Activated T-cell treated with anti-CD3 and anti-CD28 coated beads, Interleukin-2, amount 50 U/mL, for 24 hours (primary cell): ENCODE measurements at regions not wholly inside any gene's neighbourhood (a gene's known extent, or its start where the extent isn't known, plus 50 kb on each side); places are given as distances from the start of the nearest gene placed in this dataset.

Experiments used
- DNase-seq: peaks from one replicate; pipeline ENCODE4 v3.0.0-alpha.2; 2020
- H3K27ac Mint-ChIP-seq: 2 replicates; pipeline ENCODE4 v1.8.0; 2020; ENCODE audit warnings: mild to moderate bottlenecking, mixed read lengths
- H3K27me3 Mint-ChIP-seq: 2 replicates; pipeline ENCODE4 v1.8.0; 2020; ENCODE audit warnings: mixed read lengths
- H3K36me3 Mint-ChIP-seq: 2 replicates; pipeline ENCODE4 v1.8.0; 2020; ENCODE audit warnings: low read depth, mixed read lengths
- H3K4me1 Mint-ChIP-seq: 2 replicates; pipeline ENCODE4 v1.8.0; 2020; ENCODE audit warnings: low read depth, mixed read lengths
- H3K4me3 Mint-ChIP-seq: 2 replicates; pipeline ENCODE4 v1.8.0; 2020; ENCODE audit warnings: mild to moderate bottlenecking, moderate library complexity, mixed read lengths
- H3K9me3 Mint-ChIP-seq: 2 replicates; pipeline ENCODE4 v1.8.0; 2020; ENCODE audit warnings: mixed read lengths

DNA sequence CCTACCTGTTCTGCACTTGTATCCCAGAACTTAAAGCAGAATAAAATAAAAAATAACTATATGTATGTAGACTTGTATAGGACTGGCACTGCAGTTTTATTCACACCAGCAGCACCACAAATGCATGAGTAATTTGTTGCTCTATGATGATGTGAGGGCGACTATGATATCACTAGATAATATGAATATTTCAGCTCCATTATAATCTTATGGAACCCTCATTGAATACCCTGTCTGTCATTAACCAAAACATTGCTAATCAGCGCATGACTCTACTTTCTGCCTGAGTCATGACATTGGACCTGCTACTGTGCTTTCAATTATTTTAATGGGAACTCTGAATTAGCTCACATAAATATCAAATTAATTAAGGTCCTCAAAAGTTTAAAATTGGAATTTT, 129.4 kb upstream of the RHOBTB1 start:
- Mint-ChIP-seq H3K27me3 (no peaks in the 10 kb centered on the region), H3K36me3 (no peaks in the 10 kb centered on the region), H3K4me3 (no peak overlapping the region), H3K27ac (no peak overlapping the region), H3K4me1 (no peaks in the 10 kb centered on the region), H3K9me3 (no peaks in the 10 kb centered on the region)
- DNase-seq: no peak

DNA sequence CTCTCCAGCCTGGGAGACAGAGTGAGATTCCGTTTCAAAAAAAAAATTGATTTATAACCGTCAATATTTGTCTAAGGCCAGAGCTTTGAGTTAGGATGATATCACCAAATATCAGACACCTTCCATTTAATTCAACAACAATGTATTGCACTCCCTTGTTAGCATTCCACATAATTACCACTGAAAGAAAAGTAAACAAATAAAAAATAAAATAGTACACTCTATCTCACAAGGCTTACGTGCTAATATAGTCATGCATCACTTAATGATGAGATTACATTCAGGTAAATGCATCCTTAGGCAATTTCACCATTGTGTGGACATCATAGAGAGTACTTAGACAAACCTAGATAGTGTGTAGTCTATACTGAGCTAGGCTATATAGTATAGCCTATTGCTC, 127.6 kb upstream of the RHOBTB1 start:
- no peaks in the 10 kb centered on the region for H3K9me3 Mint-ChIP-seq
- H3K27ac Mint-ChIP-seq: no peak overlapping the region
- no peaks in the 10 kb centered on the region for H3K36me3 Mint-ChIP-seq
- DNase-seq: no peak
- no peaks in the 10 kb centered on the region for H3K27me3 Mint-ChIP-seq
- no peak overlapping the region for H3K4me3 Mint-ChIP-seq
- H3K4me1 Mint-ChIP-seq: no peaks in the 10 kb centered on the region

DNA sequence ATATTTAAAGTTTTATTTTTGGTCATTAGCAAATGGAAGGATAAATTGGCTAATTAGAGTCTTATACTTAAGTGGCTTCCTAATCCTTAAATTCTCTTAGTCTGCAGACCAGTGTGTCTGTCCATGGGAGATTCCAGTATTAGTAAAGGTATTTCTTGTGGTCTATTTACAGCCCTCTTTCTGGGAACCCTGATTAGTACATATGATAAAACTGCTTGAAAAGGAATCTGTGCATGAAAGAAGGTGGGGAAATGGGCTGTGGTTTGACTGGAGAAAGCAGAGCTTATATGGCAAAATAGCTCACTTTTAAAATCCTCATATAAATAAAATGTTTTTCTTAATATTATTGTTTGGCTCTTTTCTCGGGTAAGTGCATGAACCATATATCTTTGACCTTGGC, 124.5 kb upstream of the RHOBTB1 start:
- DNase-seq: no peak
- H3K27ac Mint-ChIP-seq: no peak overlapping the region
- no peaks in the 10 kb centered on the region for H3K36me3 Mint-ChIP-seq
- no peak overlapping the region for H3K4me3 Mint-ChIP-seq
- no peaks in the 10 kb centered on the region for H3K9me3 Mint-ChIP-seq
- H3K4me1 Mint-ChIP-seq: no peaks in the 10 kb centered on the region
- no peaks in the 10 kb centered on the region for H3K27me3 Mint-ChIP-seq

DNA sequence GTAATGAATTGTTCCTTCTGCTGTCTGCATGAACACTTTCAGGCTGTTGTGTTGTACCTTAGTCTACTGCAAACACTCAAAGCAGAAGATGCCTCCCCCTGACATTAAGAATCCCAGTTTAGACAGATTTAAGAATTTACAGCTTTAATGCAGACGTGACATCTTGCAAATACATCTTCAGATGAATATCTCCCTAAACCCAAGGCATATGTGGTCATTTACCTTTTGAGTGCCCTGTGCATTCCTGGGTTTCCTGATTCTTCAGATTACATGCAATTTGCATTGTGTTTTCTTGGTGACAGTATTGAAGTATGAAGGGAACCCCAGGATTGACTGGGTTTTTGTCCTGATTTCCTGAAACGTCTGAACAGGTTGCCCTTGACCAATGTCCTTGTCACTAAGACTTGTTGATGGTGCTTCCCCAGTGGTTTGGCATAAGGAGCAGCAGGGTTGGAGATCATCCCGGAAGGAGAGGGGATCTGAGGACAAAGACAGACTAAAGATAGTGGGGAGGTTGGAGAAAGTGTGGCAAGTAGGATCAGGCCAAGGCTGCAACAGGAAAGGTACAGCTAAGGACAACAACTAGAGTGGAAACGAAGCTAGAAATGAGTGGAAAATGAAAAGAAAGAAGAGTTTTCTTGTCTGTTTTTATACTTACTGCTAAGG, 123.8 kb upstream of the RHOBTB1 start:
- Mint-ChIP-seq H3K27me3 (no peaks in the 10 kb centered on the region), H3K9me3 (no peaks in the 10 kb centered on the region), H3K36me3 (no peaks in the 10 kb centered on the region), H3K27ac (no peak overlapping the region), H3K4me1 (no peaks in the 10 kb centered on the region), H3K4me3 (no peak overlapping the region)
- no peak for DNase-seq

DNA sequence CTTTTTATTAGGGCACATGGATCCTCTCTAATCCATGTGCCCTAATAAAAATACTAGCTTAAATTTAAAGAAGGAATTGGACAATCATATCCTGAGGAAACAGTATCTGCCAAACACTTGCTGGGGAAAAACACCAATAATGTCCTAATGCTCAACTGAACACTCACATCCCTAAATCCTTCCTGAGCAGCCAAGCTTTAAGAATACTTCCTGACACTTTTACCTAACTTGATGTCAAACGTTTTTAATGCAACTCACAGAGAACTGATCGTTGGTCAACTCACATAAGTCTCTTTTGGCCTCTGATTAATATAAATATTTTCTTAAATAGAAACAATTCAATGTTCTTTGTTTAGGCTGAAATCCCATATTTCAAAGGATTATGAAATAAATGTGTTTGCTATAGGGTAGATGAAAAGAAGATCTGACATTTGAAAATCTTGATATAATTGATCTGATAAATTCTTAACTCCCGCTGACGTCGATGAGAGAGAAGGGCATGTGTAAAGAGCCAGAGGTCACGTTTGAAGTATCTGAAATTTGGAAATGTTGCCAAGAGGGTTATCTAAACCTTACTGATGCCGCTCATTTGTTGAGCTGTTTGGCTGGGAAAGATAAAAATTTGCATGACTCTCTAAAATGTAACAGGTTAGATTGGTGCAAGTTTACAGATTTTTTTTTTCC, 122.8 kb upstream of the RHOBTB1 start:
- no peaks in the 10 kb centered on the region for H3K9me3 Mint-ChIP-seq
- DNase-seq: no peak
- no peak overlapping the region for H3K4me3 Mint-ChIP-seq
- H3K27ac Mint-ChIP-seq: no peak overlapping the region
- H3K27me3 Mint-ChIP-seq: no peaks in the 10 kb centered on the region
- no peaks in the 10 kb centered on the region for H3K36me3 Mint-ChIP-seq
- H3K4me1 Mint-ChIP-seq: no peaks in the 10 kb centered on the region

DNA sequence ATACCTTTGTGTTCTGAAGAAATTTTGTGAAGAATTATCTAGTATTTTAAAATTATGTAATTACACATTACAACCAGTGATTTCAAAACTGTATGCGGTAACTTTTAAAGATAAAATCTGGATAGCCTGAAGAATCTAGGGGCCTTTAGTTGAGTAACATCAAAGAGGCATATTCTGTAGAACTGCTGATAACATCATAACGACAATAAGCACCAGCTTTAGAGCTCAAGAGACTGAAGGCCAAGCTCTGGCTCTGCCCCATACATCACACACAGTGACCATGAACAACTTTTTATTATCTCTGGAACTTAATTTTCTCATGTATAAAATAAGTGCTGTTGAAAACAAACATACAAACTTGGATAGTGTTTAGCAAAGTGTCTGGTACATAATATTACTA, 121.1 kb upstream of the RHOBTB1 start:
- no peaks in the 10 kb centered on the region for H3K27me3 Mint-ChIP-seq
- no peak for DNase-seq
- no peak overlapping the region for H3K4me3 Mint-ChIP-seq
- no peaks in the 10 kb centered on the region for H3K4me1 Mint-ChIP-seq
- no peaks in the 10 kb centered on the region for H3K9me3 Mint-ChIP-seq
- no peaks in the 10 kb centered on the region for H3K36me3 Mint-ChIP-seq
- H3K27ac Mint-ChIP-seq: no peak overlapping the region

DNA sequence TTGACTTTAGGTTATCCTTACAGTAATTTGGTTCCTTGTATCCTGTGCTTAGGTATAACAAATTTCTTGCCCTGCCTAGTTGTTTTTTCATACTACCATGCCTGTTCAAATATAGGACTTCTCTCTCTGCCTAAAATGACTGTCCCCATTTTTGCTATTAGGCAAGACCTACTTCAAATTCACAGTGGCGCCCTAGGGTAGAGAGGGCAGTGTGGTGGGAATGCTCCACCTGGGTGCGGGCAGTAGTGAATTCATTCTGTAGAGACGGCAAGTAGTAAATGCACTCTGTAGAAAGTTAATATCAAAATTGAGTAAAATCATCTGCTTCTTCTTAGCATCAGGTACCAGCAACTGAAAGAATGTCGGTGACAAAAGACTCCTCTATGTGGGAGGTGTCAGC, 120.4 kb upstream of the RHOBTB1 start:
- no peak for DNase-seq
- H3K27me3 Mint-ChIP-seq: no peaks in the 10 kb centered on the region

DNA sequence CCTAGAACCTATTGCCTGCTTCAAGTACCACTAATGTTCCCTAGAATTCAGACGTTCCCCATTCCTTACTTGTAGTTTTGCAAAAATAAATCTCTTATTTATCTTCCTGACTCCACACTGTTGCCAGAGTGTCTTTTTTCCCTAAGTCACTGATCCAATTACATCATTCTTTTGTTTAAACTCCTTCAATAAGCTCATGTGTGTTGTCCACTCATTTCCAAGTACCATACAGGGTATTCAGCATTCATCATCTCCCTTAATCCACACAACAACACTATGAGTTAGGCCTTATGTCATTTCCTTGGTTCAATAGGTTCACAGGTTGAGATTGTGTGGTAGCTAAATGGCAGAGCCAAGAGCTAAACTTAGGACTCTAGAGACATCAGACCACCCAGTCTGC, 119.9 kb upstream of the RHOBTB1 start:
- no peaks in the 10 kb centered on the region for H3K36me3 Mint-ChIP-seq
- no peaks in the 10 kb centered on the region for H3K9me3 Mint-ChIP-seq
- no peaks in the 10 kb centered on the region for H3K27me3 Mint-ChIP-seq
- no peak overlapping the region for H3K27ac Mint-ChIP-seq
- no peak overlapping the region for H3K4me3 Mint-ChIP-seq
- no peaks in the 10 kb centered on the region for H3K4me1 Mint-ChIP-seq
- no peak for DNase-seq

More for the DNA sequence above, 120.4 kb upstream of the RHOBTB1 start:
- H3K4me1 Mint-ChIP-seq: no peaks in the 10 kb centered on the region
- H3K9me3 Mint-ChIP-seq: no peaks in the 10 kb centered on the region
- H3K36me3 Mint-ChIP-seq: no peaks in the 10 kb centered on the region
- no peak overlapping the region for H3K4me3 Mint-ChIP-seq
- no peak overlapping the region for H3K27ac Mint-ChIP-seq

DNA sequence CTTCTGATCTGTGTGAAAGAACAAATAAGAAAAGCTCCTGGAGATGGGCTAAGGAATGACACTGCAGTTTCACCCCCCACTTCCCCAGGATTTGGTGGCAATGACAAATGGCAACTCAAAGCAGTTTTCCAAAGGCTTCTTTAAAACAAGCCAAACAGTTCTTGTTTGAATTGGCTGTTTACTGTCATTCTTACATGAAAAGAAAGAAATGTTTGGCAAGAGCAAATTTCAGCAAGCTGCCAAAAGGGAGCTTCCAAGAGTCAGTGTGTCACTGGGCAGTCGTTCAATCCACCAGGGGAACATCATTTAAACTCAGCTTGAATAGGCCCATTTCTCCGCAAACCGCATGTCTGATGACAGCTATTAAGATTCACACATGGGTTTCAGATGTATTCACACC, 119.0 kb upstream of the RHOBTB1 start:
- Mint-ChIP-seq H3K4me3 (no peak overlapping the region), H3K27ac (no peak overlapping the region), H3K4me1 (no peaks in the 10 kb centered on the region), H3K27me3 (no peaks in the 10 kb centered on the region), H3K9me3 (no peaks in the 10 kb centered on the region), H3K36me3 (no peaks in the 10 kb centered on the region)
- no peak for DNase-seq

DNA sequence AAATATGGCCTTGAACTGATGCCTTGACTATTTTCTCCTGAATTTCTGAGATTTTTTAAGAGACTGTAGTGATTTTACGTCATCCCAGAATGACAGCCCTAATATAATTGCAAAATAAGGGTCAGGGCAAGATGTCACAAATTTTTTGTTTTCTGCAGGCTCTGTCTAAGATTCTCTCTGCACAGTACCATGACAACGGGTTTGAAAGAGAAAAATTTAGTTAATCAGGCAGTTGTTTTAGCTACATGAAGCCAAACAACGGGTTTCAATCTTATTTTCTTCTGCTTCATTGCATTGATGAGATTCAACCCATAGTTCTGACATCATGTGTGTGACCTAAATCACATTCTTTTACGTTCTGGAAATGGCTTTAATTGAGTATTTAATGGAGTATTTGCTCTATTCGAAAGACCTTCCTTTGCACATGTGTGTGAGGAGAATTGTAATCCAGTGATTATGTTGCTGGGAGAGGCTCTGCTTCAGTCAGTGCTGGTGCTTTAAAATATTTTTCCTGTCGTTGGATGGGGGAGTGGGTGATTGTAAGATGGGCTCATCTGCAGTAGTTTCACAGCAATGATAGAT, 118.0 kb upstream of the RHOBTB1 start:
- Mint-ChIP-seq H3K36me3 (no peaks in the 10 kb centered on the region), H3K9me3 (no peaks in the 10 kb centered on the region), H3K27me3 (no peaks in the 10 kb centered on the region), H3K4me3 (no peak overlapping the region), H3K4me1 (no peaks in the 10 kb centered on the region), H3K27ac (no peak overlapping the region)
- no peak for DNase-seq

DNA sequence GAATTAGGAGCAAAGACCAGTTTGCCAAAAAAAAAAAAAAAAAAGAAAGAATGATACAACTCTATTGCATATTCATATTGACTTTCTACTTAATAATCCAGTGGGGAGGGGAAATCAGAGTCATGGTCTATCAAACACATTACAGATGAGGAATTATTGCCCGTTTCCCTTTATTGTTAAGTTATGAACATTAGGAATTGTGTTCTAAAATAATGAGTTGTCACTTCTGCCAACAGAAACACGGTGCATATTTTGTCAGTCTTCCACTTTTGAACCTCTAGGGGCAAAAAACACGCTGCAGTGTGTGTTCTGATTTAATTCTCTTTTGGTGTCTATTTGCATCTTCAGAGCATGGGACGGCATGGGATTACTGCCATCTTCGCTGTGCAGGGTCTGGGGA, 115.7 kb upstream of the RHOBTB1 start:
- DNase-seq: no peak
- H3K36me3 Mint-ChIP-seq: no peaks in the 10 kb centered on the region
- H3K27ac Mint-ChIP-seq: no peak overlapping the region
- no peaks in the 10 kb centered on the region for H3K9me3 Mint-ChIP-seq
- H3K4me3 Mint-ChIP-seq: no peak overlapping the region
- no peaks in the 10 kb centered on the region for H3K27me3 Mint-ChIP-seq
- no peaks in the 10 kb centered on the region for H3K4me1 Mint-ChIP-seq

DNA sequence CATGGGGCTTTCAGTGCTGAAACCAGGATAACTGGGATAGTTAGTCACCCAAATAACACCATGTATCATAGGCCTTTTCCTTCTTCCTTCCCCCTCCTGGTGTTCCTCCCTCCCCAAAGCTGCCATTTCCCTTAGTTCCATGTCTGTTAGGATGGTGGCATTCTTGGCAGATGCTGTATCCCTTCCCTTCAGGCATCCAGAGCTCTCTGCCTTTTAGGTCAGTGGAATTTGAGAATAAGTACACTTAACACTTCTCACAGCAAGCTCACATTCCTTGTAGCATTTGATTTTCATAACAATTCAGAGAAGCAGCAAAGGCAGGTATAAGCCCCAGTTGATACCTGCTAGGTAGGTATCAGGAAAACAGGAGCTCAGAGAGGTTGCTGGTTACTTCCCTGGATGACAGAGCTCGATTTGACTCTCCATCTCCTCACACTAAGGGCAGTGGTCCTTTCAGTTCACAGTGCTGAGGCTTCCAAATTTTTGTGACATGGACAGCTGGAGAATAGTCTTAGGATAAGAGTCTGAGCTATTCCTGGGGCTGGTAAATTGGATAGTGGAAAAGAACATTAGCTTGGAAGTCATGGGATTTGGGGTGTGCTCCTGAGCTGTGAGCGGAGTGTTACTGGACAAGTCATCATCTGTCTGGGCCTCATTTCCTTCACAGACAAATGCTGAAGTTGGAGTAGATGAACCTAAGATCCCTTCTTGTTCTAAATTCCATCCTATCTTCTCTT, 108.7 kb upstream of the RHOBTB1 start:
- DNase-seq: no peak
- no peaks in the 10 kb centered on the region for H3K27me3 Mint-ChIP-seq
- no peaks in the 10 kb centered on the region for H3K36me3 Mint-ChIP-seq
- no peaks in the 10 kb centered on the region for H3K9me3 Mint-ChIP-seq
- no peak overlapping the region for H3K4me3 Mint-ChIP-seq
- H3K4me1 Mint-ChIP-seq: no peaks in the 10 kb centered on the region
- no peak overlapping the region for H3K27ac Mint-ChIP-seq

DNA sequence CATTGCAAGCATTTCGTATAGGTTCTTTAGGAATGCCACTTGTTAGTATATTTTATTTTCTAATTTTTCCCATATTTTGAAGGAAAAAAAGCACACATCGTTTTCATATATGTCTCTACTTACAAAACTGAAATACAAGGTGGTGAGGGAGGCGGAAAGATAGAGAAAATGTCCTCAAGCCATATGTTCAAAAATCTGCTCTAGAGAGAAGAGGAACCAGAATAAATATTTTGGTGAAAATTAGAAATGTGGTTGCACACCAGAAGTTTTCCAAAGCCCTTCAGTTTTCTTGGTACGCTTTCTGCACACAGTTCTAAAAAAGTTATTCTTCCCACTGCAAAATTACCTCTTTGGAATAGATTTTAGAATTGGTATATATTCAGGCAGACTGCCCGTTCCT, 107.4 kb upstream of the RHOBTB1 start:
- H3K9me3 Mint-ChIP-seq: no peaks in the 10 kb centered on the region
- no peak overlapping the region for H3K27ac Mint-ChIP-seq
- H3K4me3 Mint-ChIP-seq: no peak overlapping the region
- H3K27me3 Mint-ChIP-seq: no peaks in the 10 kb centered on the region
- no peak for DNase-seq
- no peaks in the 10 kb centered on the region for H3K4me1 Mint-ChIP-seq
- no peaks in the 10 kb centered on the region for H3K36me3 Mint-ChIP-seq

DNA sequence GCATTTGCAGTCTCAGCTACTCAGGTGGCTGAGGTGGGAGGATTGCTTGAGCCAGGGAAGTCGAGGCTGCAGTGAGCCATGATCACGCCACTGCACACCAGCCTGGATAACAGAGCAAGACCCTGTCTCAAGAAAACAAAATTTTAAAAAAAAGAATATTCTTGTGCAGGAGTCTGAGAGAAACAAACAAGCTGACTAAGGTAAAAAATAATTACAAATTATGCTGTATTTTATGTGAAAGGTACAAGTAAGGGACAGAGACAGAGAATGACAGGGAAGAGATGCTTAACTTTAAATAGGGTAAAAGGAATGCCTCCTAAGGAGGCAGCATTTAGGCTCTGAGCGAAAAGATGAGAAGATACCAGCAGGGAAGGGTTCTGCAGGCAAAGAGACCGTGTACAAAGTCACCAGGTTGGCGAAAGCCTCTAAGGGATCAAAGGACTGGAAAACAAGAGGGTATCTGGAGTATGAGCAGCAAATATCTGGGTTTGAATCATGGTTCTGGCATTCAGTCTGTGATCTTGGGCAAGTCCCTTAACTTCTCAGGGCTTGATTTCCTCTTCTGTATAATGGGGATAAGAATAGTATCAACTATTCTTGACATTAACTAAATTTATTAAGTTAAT, 106.2 kb upstream of the RHOBTB1 start:
- Mint-ChIP-seq H3K27me3 (no peaks in the 10 kb centered on the region), H3K9me3 (no peaks in the 10 kb centered on the region), H3K4me3 (no peak overlapping the region), H3K27ac (no peak overlapping the region), H3K4me1 (no peaks in the 10 kb centered on the region), H3K36me3 (no peaks in the 10 kb centered on the region)
- no peak for DNase-seq
